Right kidney (tissue), 1 donor: ENCODE measurements at regions not wholly inside any gene's neighbourhood (a gene's known extent, or its start where the extent isn't known, plus 50 kb on each side); places are given as distances from the start of the nearest gene placed in this dataset.

Experiments
- DNase-seq: peaks from one replicate; pipeline ENCODE4 v3.0.0-alpha.2; 2016

DNA sequence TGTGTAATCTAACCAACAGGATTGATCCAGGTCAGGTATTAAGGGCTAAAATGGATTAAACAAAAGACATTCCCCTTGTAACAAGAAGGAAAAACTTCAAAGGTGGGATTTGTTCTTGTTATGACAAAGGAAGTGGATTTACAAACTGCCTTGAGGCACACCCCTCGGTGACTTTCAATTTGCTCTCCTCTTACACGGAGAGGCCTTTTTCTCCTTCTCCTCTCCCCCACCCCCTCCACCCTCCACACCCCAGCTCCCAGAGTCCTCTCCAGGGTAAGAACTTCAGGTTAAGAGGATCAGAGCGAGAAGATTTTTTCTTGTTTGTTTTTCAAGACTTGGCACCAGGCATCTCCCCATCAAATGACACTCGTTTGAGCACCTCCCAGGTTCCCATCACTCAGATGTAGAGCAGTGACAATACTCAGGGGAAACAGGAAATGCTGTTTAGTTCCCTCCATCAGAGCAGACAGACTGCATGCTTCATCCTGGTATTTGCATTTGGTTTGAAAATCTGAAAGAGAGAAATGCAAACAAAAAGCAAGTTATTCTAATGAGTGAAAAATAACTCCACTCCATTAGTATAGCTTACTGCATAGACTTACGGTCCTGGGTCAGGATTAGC lies 77.6 kb upstream of the TMEM260 start:
- DNase-seq = no peak

DNA sequence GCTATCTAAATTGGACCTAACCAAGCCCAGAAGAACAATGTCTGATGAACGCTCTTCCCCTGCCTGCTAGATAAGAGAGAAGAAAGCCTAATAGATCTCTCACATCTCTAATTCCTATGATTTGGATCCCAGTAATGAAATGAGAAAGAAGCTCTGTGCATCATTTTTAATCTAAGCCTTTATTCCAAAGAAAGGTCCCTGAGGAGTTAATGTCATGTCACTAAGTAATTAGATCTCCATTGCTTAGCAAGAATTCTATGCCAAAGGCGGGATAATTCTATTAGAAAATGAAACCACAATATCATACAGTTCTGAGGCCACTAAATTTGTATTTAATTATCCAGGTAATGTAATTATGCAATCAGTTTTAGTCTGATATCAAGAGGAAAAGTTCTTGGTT lies 74.2 kb upstream of the TMEM260 start:
- no peak for DNase-seq

DNA sequence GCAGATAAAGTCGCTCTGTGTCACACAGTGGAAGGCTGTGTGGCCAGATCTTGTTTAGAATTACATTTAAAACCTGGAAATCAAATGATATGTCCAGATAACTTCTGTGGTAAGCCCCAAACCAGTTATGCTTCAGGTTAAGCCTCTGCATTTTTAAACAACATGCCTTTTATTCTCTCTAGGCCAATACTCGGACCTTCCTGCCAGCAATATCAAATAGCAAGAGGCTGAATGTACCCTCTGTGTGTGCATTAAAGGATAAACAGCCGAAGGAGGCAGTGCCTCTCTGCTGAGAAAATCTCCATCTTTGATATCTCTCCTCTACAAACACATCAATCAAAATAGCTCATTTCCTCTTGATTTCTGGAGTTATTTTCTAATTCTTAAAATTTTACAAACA lies 67.1 kb upstream of the TMEM260 start:
- DNase-seq = no peak

DNA sequence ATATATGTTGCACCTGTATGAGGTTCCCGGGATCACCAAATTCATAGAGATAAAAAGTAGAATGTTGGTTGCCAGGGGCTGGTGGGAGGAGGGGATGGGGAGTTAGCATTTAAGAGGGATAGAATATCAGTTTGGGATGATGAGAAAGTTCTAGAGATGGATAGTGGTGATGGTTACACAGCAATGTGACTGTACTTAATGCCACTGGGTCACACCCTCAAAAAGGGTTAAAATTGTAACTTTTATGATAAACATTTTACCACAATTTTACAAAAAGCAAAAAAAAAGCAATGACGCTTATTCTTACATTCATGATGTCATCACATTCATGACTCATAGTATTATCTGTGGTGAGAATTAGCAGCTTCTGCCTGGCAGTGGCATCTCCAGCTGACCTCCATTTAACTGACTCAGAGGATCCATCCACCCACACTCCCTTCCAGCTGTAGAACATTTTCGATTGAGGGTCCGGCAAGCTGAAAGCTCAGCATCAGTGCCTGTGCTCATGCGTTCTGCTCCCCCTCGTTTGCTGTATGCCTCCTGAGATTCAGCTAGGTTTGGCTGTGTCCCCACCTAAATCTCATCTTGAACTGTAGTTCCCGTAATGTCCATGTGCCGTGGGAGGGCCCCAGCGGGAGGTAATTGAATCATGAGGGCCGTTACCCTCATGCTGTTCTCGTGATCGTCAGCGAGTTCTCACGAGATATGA lies 64.8 kb upstream of the TMEM260 start:
- DNase-seq = no peak

DNA sequence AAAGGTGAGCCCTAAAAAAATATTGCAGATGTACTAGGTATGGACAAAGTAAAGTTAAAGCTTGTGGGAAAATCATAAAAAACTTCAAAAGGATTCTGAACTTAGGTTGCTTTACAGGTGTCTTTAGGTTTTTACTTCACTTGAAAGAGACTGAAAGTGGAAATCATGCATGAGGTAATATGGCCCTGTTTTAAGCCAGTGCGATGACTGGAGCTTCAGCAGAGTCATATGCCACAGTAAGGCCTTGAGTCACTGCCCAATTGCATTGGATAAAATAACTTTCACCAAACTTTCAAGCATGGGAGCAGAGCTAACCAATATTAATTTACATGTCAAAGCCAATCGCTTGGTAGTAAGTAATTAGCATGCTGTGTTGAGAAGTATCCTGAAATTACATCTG lies 63.9 kb upstream of the TMEM260 start:
- no peak for DNase-seq

DNA sequence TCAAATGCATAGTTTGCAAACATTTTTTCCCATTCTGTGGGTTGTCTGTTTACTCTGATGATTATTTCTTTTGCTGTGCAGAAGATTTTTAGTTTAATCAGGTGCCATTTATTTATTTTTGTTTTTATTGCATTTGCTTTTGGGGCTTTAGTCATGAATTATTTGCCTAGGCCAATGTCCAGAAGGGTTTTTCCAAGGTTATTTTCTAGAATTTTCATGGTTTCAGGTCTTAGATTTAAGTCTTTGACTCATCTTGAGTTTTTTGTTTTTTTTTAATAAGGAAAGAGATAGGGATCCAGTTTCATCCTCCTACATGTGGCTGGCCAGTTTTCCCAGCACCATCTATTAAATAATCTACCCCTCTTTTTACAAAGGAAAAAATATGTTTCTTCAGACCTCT lies 57.2 kb upstream of the TMEM260 start:
- no peak for DNase-seq

DNA sequence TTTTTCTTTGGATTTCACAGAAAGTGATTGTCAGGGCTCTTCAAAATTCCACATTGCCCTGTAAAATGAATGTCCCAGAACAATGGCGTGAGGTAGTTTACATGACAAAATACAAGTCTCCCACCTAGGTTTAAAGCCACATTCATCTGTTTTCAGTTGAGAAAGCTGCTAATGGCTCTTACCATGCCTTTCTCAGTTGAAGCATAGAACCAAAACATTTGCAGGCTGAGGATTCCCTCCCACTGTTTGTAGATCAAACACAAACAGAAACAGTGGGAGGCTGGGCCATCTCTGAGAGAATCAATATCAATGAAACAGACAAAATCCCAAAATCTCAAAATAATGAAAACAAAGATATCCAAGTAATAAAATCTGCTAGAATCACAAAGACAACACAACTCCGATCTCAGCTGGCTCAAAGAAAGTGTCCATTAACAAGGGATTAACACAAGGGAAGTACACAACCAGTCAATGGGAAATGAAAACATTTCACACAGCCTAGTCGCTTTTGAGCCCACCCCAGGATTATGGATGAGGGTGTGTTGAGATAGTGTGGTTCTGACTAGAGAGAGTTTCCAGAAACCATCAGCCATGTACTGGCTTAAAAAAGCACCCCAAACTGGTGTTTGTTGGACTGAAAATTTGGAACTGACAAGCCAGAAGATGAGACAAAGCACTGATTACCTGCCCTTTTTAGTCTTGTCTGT lies 54.5 kb upstream of the TMEM260 start:
- DNase-seq = no peak

DNA sequence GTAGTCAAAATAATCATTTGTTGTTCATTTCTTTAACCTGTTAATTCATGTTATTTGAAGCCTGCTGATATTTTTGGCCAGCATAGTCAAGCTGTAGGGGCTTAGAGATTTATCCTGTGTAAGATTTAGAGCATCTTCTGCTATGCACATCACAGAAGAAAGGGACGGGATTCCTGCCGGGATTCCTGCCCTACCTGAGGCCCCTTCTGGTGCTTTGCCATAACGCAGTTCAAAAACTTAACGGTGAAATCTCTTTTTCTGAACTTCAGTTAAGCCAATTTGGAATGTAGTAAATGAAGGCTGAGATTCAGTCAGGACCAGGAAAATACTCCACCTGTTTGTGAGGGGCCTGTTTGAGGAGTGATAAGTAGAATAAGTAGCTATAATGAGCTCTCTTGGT lies 50.7 kb upstream of the TMEM260 start:
- no peak for DNase-seq
